ENCODE measurements at regions not wholly inside any gene's neighbourhood (a gene's known extent, or its start where the extent isn't known, plus 50 kb on each side); places are given as distances from the start of the nearest gene placed in this dataset.

DNA sequence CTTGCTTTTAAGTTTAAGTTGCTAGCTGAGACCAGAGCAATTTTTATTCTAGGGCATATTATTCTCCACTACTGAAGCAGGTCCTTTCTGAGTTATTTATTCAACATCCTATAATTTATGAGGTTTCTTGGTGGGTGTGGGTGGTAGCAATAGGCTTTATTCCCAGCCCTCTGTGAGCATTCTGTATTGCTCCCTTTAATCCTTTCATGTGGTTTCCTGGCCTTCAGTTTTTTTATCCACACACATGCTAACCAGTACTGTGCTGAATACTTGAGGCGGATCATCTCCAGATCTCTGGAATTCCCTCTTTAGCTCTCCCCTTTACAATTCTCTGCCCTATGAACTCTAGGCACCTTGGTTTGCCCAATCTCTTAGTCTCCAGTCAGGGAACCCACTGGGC lies 91.8 kb upstream of the GLRA1 start:
- no peak for ATAC-seq
- Histone ChIP-seq H3K4me1 (no peaks in the 10 kb centered on the region), H3K36me3 (no peaks in the 10 kb centered on the region), H3K9me3 (no peaks in the 10 kb centered on the region), H3K27ac (no peak overlapping the region), H3K4me3 (no peak overlapping the region), H3K27me3 (no peaks in the 10 kb centered on the region)
- intact Hi-C loops (cut with DNase I), result no loop called here
- DNase-seq, result no peak
- TF ChIP-seq, protein P1, sequence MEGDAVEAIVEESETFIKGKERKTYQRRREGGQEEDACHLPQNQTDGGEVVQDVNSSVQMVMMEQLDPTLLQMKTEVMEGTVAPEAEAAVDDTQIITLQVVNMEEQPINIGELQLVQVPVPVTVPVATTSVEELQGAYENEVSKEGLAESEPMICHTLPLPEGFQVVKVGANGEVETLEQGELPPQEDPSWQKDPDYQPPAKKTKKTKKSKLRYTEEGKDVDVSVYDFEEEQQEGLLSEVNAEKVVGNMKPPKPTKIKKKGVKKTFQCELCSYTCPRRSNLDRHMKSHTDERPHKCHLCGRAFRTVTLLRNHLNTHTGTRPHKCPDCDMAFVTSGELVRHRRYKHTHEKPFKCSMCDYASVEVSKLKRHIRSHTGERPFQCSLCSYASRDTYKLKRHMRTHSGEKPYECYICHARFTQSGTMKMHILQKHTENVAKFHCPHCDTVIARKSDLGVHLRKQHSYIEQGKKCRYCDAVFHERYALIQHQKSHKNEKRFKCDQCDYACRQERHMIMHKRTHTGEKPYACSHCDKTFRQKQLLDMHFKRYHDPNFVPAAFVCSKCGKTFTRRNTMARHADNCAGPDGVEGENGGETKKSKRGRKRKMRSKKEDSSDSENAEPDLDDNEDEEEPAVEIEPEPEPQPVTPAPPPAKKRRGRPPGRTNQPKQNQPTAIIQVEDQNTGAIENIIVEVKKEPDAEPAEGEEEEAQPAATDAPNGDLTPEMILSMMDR (IDR thresholded peaks at IDR 0.05), result no peak

DNA sequence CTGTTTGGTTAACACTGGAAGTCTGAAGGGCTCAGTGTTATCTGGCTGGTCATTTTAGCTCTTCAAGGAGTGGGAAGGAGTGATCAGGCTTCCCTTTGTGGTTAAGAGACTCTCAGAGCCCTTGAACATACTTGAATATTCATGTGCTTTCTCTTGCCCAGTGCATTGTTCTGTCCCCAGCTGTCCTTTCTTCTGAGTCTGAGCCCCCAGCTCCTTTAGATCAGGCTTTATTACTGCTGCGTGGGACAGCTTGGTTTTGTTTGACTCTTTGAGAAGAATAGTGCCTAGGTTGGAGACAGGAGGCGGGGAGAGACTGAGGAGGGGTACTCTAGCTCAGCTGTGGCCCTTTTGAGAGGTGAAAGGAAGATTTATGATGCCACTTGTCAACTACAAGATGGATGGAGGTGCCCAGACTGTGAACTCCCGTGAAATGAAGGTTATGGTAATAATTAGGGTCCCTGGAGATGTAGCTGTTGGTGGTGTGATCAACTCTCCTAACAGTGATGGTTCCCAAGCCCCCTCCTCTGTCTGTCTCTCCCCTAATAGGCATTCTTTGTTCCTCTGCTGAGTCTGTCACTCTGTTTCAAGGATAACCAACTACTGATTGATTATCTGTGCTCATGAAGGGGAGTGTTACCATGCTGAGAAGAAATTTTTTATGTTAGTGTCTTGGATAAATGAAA lies 83.1 kb upstream of the GLRA1 start:
- Histone ChIP-seq H3K36me3 (no peaks in the 10 kb centered on the region), H3K9me3 (peaks cover 0 to 4% of the 10 kb centered on the region in 2 donors), H3K27ac (no peak overlapping the region), H3K27me3 (no peaks in the 10 kb centered on the region), H3K4me1 (no peaks in the 10 kb centered on the region), H3K4me3 (no peak overlapping the region)
- TF ChIP-seq, protein P1 (IDR thresholded peaks at IDR 0.05), result no peak
- ATAC-seq, result no peak
- intact Hi-C loops (cut with DNase I), result no loop called here
- DNase-seq, result no peak

DNA sequence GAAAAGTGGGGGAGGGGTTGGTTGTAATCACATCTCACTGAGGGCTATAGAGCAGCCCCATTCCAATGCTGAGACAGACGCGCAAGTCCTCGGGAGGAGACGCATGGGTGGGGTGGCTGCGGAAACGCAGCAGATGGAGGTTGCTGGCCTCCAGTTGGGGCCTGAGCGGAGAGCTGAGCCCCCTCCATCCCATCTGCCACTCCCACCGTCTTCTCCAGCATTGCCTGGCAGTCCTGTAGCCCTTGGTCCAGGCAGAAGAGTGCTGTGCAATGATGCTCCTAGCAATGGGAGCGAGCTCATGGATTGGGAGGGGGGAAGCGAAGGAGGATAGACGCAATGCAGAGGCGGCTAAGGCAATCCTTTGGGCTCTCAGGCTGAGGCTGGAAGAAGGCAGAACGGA lies 79.4 kb upstream of the GLRA1 start:
- H3K9me3 ChIP-seq, result peaks cover 0 to 14% of the 10 kb centered on the region in 2 donors
- no peak overlapping the region for H3K27ac ChIP-seq
- no peak overlapping the region for H3K4me3 ChIP-seq
- no peaks in the 10 kb centered on the region for H3K27me3 ChIP-seq
- TF ChIP-seq, protein P1 (IDR thresholded peaks at IDR 0.05), result no peak
- DNase-seq, result no peak
- no peak for ATAC-seq
- intact Hi-C loops (cut with DNase I), result no loop called here
- H3K4me1 ChIP-seq, result no peaks in the 10 kb centered on the region
- no peaks in the 10 kb centered on the region for H3K36me3 ChIP-seq

Measured in left lung (tissue), 4 donors.